ENCODE measurements at regions not wholly inside any gene's neighbourhood (a gene's known extent, or its start where the extent isn't known, plus 50 kb on each side); places are given as distances from the start of the nearest gene placed in this dataset.

GRCh38 chr2:49801898-49802450 is 647.7 kb upstream of the FSHR start:
- no peak overlapping the region for H2BK5ac ChIP-seq (ENCODE audit: low read depth, low read length, poor library complexity, severe bottlenecking)
- no peak overlapping the region for H3K4me3 ChIP-seq (ENCODE audit: insufficient read depth in 1 of 2, low read depth in 1 of 2, low read length in 2 of 2)
- H3K4me1 ChIP-seq (ENCODE audit: control insufficient read depth, insufficient read depth, low read depth, low read length) = no peaks in the 10 kb centered on the region
- H4K91ac ChIP-seq (ENCODE audit: low read length) = no peak overlapping the region
- no peak overlapping the region for H2BK120ac ChIP-seq (ENCODE audit: low read depth, low read length)
- no peak overlapping the region for H3K27ac ChIP-seq (ENCODE audit: low read length, poor library complexity, severe bottlenecking)
- no peak overlapping the region for H4K8ac ChIP-seq (ENCODE audit: low read length)
- H3K4ac ChIP-seq (ENCODE audit: low read depth in 1 of 2, low read length in 2 of 2) = no peak overlapping the region
- H3K79me1 ChIP-seq (replicated peaks; ENCODE audit: low read length, poor library complexity, severe bottlenecking) = no peaks in the 10 kb centered on the region
- H2BK15ac ChIP-seq (ENCODE audit: low read depth, poor library complexity, severe bottlenecking) = no peak overlapping the region
- H3K4me2 ChIP-seq (ENCODE audit: low read length, poor library complexity, severe bottlenecking) = no peak overlapping the region
- H2AFZ ChIP-seq (ENCODE audit: low read depth, low read length) = no peak overlapping the region
- no peak overlapping the region for H3K18ac ChIP-seq (ENCODE audit: low read depth in 1 of 2, low read length in 2 of 2)
- H3K27me3 ChIP-seq (ENCODE audit: control insufficient read depth in 1 of 2, insufficient read depth in 1 of 2, low read length in 2 of 2) = no peaks in the 10 kb centered on the region
- H2BK12ac ChIP-seq (ENCODE audit: low read length in 2 of 2) = no peak overlapping the region
- peaks cover 10% of the 10 kb centered on the region for H3K9me3 ChIP-seq (ENCODE audit: control insufficient read depth, low read length)
- H2AK5ac ChIP-seq (ENCODE audit: low read length, severe bottlenecking) = no peak overlapping the region
- 95% methylated on average over 1 of the region's 2 CpGs for WGBS
- no peak for DNase-seq
- H3K36me3 ChIP-seq (ENCODE audit: control insufficient read depth in 1 of 2, insufficient read depth in 2 of 2, low read depth in 1 of 2, low read length in 2 of 2) = no peaks in the 10 kb centered on the region
- no peak overlapping the region for H3K14ac ChIP-seq (ENCODE audit: low read length in 2 of 2)
- H3K9ac ChIP-seq (ENCODE audit: low read length) = no peak overlapping the region
- no peak overlapping the region for H3K23ac ChIP-seq (ENCODE audit: low read length in 2 of 2)

- peaks cover 10% of the 10 kb centered on the region for H3K9me3 ChIP-seq (ENCODE audit: control insufficient read depth, low read length)
- no peaks in the 10 kb centered on the region for H3K36me3 ChIP-seq (ENCODE audit: control insufficient read depth in 1 of 2, insufficient read depth in 2 of 2, low read depth in 1 of 2, low read length in 2 of 2)
- no peak overlapping the region for H4K91ac ChIP-seq (ENCODE audit: low read length)
- H3K27me3 ChIP-seq (ENCODE audit: control insufficient read depth in 1 of 2, insufficient read depth in 1 of 2, low read length in 2 of 2) = no peaks in the 10 kb centered on the region
- H3K9ac ChIP-seq (ENCODE audit: low read length) = no peak overlapping the region
- no peak overlapping the region for H3K18ac ChIP-seq (ENCODE audit: low read depth in 1 of 2, low read length in 2 of 2)
- no peak overlapping the region for H3K4me3 ChIP-seq (ENCODE audit: insufficient read depth in 1 of 2, low read depth in 1 of 2, low read length in 2 of 2)
- H2BK12ac ChIP-seq (ENCODE audit: low read length in 2 of 2) = no peak overlapping the region
- no peaks in the 10 kb centered on the region for H3K79me1 ChIP-seq (replicated peaks; ENCODE audit: low read length, poor library complexity, severe bottlenecking)
- H3K14ac ChIP-seq (ENCODE audit: low read length in 2 of 2) = no peak overlapping the region
- no peak overlapping the region for H3K23ac ChIP-seq (ENCODE audit: low read length in 2 of 2)
- no peak overlapping the region for H2BK120ac ChIP-seq (ENCODE audit: low read depth, low read length)
- DNase-seq = no peak
- H2AFZ ChIP-seq (ENCODE audit: low read depth, low read length) = no peak overlapping the region
- no peak overlapping the region for H3K27ac ChIP-seq (ENCODE audit: low read length, poor library complexity, severe bottlenecking)
- no peak overlapping the region for H4K8ac ChIP-seq (ENCODE audit: low read length)
- H2BK15ac ChIP-seq (ENCODE audit: low read depth, poor library complexity, severe bottlenecking) = no peak overlapping the region
- H3K4ac ChIP-seq (ENCODE audit: low read depth in 1 of 2, low read length in 2 of 2) = no peak overlapping the region
- H3K4me2 ChIP-seq (ENCODE audit: low read length, poor library complexity, severe bottlenecking) = no peak overlapping the region
- no peak overlapping the region for H2AK5ac ChIP-seq (ENCODE audit: low read length, severe bottlenecking)
- H3K4me1 ChIP-seq (ENCODE audit: control insufficient read depth, insufficient read depth, low read depth, low read length) = no peaks in the 10 kb centered on the region
- H2BK5ac ChIP-seq (ENCODE audit: low read depth, low read length, poor library complexity, severe bottlenecking) = no peak overlapping the region
Observed at GRCh38 chr2:49798570-49798969, 644.3 kb upstream of the FSHR start.

- Histone ChIP-seq H3K36me3 (ENCODE audit: control insufficient read depth in 1 of 2, insufficient read depth in 2 of 2, low read depth in 1 of 2, low read length in 2 of 2) (no peaks in the 10 kb centered on the region), H2BK15ac (ENCODE audit: low read depth, poor library complexity, severe bottlenecking) (no peak overlapping the region), H3K4me2 (ENCODE audit: low read length, poor library complexity, severe bottlenecking) (no peak overlapping the region), H2AFZ (ENCODE audit: low read depth, low read length) (no peak overlapping the region), H3K4ac (ENCODE audit: low read depth in 1 of 2, low read length in 2 of 2) (no peak overlapping the region), H3K18ac (ENCODE audit: low read depth in 1 of 2, low read length in 2 of 2) (no peak overlapping the region), H2AK5ac (ENCODE audit: low read length, severe bottlenecking) (no peak overlapping the region), H4K91ac (ENCODE audit: low read length) (no peak overlapping the region), H3K9ac (ENCODE audit: low read length) (no peak overlapping the region), H3K27me3 (ENCODE audit: control insufficient read depth in 1 of 2, insufficient read depth in 1 of 2, low read length in 2 of 2) (no peaks in the 10 kb centered on the region), H2BK120ac (ENCODE audit: low read depth, low read length) (no peak overlapping the region), H3K9me3 (ENCODE audit: control insufficient read depth, low read length) (no peaks in the 10 kb centered on the region), H3K79me1 (replicated peaks; ENCODE audit: low read length, poor library complexity, severe bottlenecking) (no peaks in the 10 kb centered on the region), H3K4me3 (ENCODE audit: insufficient read depth in 1 of 2, low read depth in 1 of 2, low read length in 2 of 2) (no peak overlapping the region), H4K8ac (ENCODE audit: low read length) (no peak overlapping the region), H3K23ac (ENCODE audit: low read length in 2 of 2) (no peak overlapping the region), H3K27ac (ENCODE audit: low read length, poor library complexity, severe bottlenecking) (no peak overlapping the region), H2BK5ac (ENCODE audit: low read depth, low read length, poor library complexity, severe bottlenecking) (no peak overlapping the region), H2BK12ac (ENCODE audit: low read length in 2 of 2) (no peak overlapping the region), H3K4me1 (ENCODE audit: control insufficient read depth, insufficient read depth, low read depth, low read length) (no peaks in the 10 kb centered on the region), H3K14ac (ENCODE audit: low read length in 2 of 2) (no peak overlapping the region)
- 73% methylated on average over 2 of the region's 3 CpGs for WGBS
- no peak for DNase-seq
Observed at GRCh38 chr2:49796266-49796665, 642.0 kb upstream of the FSHR start.

- DNase-seq = no peak
- 93% methylated on average over 2 of the region's 2 CpGs for WGBS
- H3K4me2 ChIP-seq (ENCODE audit: low read length, poor library complexity, severe bottlenecking) = no peak overlapping the region
Observed at GRCh38 chr2:49794396-49794795, 640.1 kb upstream of the FSHR start.

More at GRCh38 chr2:49794396-49794795, 640.1 kb upstream of the FSHR start:
- Histone ChIP-seq H3K9ac (ENCODE audit: low read length) (no peak overlapping the region), H3K14ac (ENCODE audit: low read length in 2 of 2) (no peak overlapping the region), H3K36me3 (ENCODE audit: control insufficient read depth in 1 of 2, insufficient read depth in 2 of 2, low read depth in 1 of 2, low read length in 2 of 2) (no peaks in the 10 kb centered on the region), H2BK12ac (ENCODE audit: low read length in 2 of 2) (no peak overlapping the region), H3K9me3 (ENCODE audit: control insufficient read depth, low read length) (no peaks in the 10 kb centered on the region), H4K8ac (ENCODE audit: low read length) (no peak overlapping the region), H3K4me3 (ENCODE audit: insufficient read depth in 1 of 2, low read depth in 1 of 2, low read length in 2 of 2) (no peak overlapping the region), H4K91ac (ENCODE audit: low read length) (no peak overlapping the region), H2AFZ (ENCODE audit: low read depth, low read length) (no peak overlapping the region), H3K79me1 (replicated peaks; ENCODE audit: low read length, poor library complexity, severe bottlenecking) (no peaks in the 10 kb centered on the region), H3K4ac (ENCODE audit: low read depth in 1 of 2, low read length in 2 of 2) (no peak overlapping the region), H3K23ac (ENCODE audit: low read length in 2 of 2) (no peak overlapping the region), H3K4me1 (ENCODE audit: control insufficient read depth, insufficient read depth, low read depth, low read length) (no peaks in the 10 kb centered on the region), H3K27ac (ENCODE audit: low read length, poor library complexity, severe bottlenecking) (no peak overlapping the region), H3K27me3 (ENCODE audit: control insufficient read depth in 1 of 2, insufficient read depth in 1 of 2, low read length in 2 of 2) (no peaks in the 10 kb centered on the region), H2BK5ac (ENCODE audit: low read depth, low read length, poor library complexity, severe bottlenecking) (no peak overlapping the region), H3K18ac (ENCODE audit: low read depth in 1 of 2, low read length in 2 of 2) (no peak overlapping the region), H2BK15ac (ENCODE audit: low read depth, poor library complexity, severe bottlenecking) (no peak overlapping the region), H2BK120ac (ENCODE audit: low read depth, low read length) (no peak overlapping the region), H2AK5ac (ENCODE audit: low read length, severe bottlenecking) (no peak overlapping the region)

Data from mesenchymal stem cell (in vitro differentiated cells and primary cell).